ENCODE measurements at regions not wholly inside any gene's neighbourhood (a gene's known extent, or its start where the extent isn't known, plus 50 kb on each side); places are given as distances from the start of the nearest gene placed in this dataset.

GRCh38 chr12:125606312-125606711 lies 541.1 kb downstream of the AACS start:
- ATAC-seq (ENCODE audit: insufficient number of reproducible peaks, low FRiP score, low read depth) (no peak), DNase-seq (ENCODE audit: low spot score) (no peak)
- TF ChIP-seq CTCF (IDR thresholded peaks at IDR 0.05), result no peak
- Histone ChIP-seq H3K4me3 (no peak overlapping the region), H3K9me3 (no peaks in the 10 kb centered on the region), H3K27ac (no peak overlapping the region), H3K36me3 (no peaks in the 10 kb centered on the region), H3K27me3 (replicated peaks; ENCODE audit: insufficient read depth) (no peaks in the 10 kb centered on the region), H3K4me1 (ENCODE audit: control insufficient read depth in 1 of 2, low read depth in 2 of 2) (no peaks in the 10 kb centered on the region)

- ATAC-seq (ENCODE audit: insufficient number of reproducible peaks, low FRiP score, low read depth) (no peak), DNase-seq (ENCODE audit: low spot score) (no peak)
- Histone ChIP-seq H3K9me3 (no peaks in the 10 kb centered on the region), H3K27ac (no peak overlapping the region), H3K4me3 (no peak overlapping the region), H3K4me1 (ENCODE audit: control insufficient read depth in 1 of 2, low read depth in 2 of 2) (no peaks in the 10 kb centered on the region), H3K36me3 (no peaks in the 10 kb centered on the region), H3K27me3 (replicated peaks; ENCODE audit: insufficient read depth) (no peaks in the 10 kb centered on the region)
- no peak for TF ChIP-seq CTCF (IDR thresholded peaks at IDR 0.05)
Measured at GRCh38 chr12:125610292-125610691, 545.1 kb downstream of the AACS start.

- DNase-seq (ENCODE audit: low spot score), result no peak
- Histone ChIP-seq H3K4me3 (no peak overlapping the region), H3K4me1 (ENCODE audit: control insufficient read depth in 1 of 2, low read depth in 2 of 2) (no peaks in the 10 kb centered on the region), H3K9me3 (no peaks in the 10 kb centered on the region), H3K36me3 (no peaks in the 10 kb centered on the region), H3K27me3 (replicated peaks; ENCODE audit: insufficient read depth) (no peaks in the 10 kb centered on the region), H3K27ac (no peak overlapping the region)
- TF ChIP-seq CTCF (IDR thresholded peaks at IDR 0.05), result no peak
- no peak for ATAC-seq (ENCODE audit: insufficient number of reproducible peaks, low FRiP score, low read depth)
Measured at GRCh38 chr12:125610971-125611370, 545.7 kb downstream of the AACS start.

GRCh38 chr12:125614058-125614457 lies 548.8 kb downstream of the AACS start:
- H3K4me3 ChIP-seq, result no peak overlapping the region
- no peaks in the 10 kb centered on the region for H3K4me1 ChIP-seq (ENCODE audit: control insufficient read depth in 1 of 2, low read depth in 2 of 2)
- H3K27me3 ChIP-seq (replicated peaks; ENCODE audit: insufficient read depth), result no peaks in the 10 kb centered on the region
- H3K27ac ChIP-seq, result no peak overlapping the region
- ATAC-seq (ENCODE audit: insufficient number of reproducible peaks, low FRiP score, low read depth) (no peak), DNase-seq (ENCODE audit: low spot score) (no peak)
- no peaks in the 10 kb centered on the region for H3K9me3 ChIP-seq
- TF ChIP-seq CTCF (IDR thresholded peaks at IDR 0.05), result no peak
- H3K36me3 ChIP-seq, result no peaks in the 10 kb centered on the region

- no peak for ATAC-seq (ENCODE audit: insufficient number of reproducible peaks, low FRiP score, low read depth)
- Histone ChIP-seq H3K4me3 (no peak overlapping the region), H3K27ac (no peak overlapping the region), H3K27me3 (replicated peaks; ENCODE audit: insufficient read depth) (no peaks in the 10 kb centered on the region), H3K4me1 (ENCODE audit: control insufficient read depth in 1 of 2, low read depth in 2 of 2) (no peaks in the 10 kb centered on the region), H3K9me3 (no peaks in the 10 kb centered on the region), H3K36me3 (no peaks in the 10 kb centered on the region)
- no peak for DNase-seq (ENCODE audit: low spot score)
- no peak for TF ChIP-seq CTCF (IDR thresholded peaks at IDR 0.05)
Measured at GRCh38 chr12:125619723-125620122, 554.5 kb downstream of the AACS start.
